ENCODE measurements at regions not wholly inside any gene's neighbourhood (a gene's known extent, or its start where the extent isn't known, plus 50 kb on each side); places are given as distances from the start of the nearest gene placed in this dataset.

GRCh38 chr2:149815941-149816340 lies 228.4 kb upstream of the MMADHC start:
- no peak for TF ChIP-seq CTCF (IDR thresholded peaks at IDR 0.05; ENCODE audit: extremely low read depth, insufficient read depth, missing control alignments)
- in situ Hi-C loops (cut with MboI; ENCODE audit: low pct_unique_long_range_greater_than_20kb, low sequenced_read_pairs, unreplicated experiment) = no loop called here
- DNase-seq (ENCODE audit: low spot score) = no peak

- DNase-seq (ENCODE audit: low spot score) = no peak
- TF ChIP-seq CTCF (IDR thresholded peaks at IDR 0.05; ENCODE audit: extremely low read depth, insufficient read depth, missing control alignments) = no peak
- in situ Hi-C loops (cut with MboI; ENCODE audit: low pct_unique_long_range_greater_than_20kb, low sequenced_read_pairs, unreplicated experiment) = no loop called here
These were observed 227.3 kb upstream of the MMADHC start for GRCh38 chr2:149814901-149815300.

GRCh38 chr2:149814049-149814448 lies 226.5 kb upstream of the MMADHC start:
- no peak for DNase-seq (ENCODE audit: low spot score)
- in situ Hi-C loops (cut with MboI; ENCODE audit: low pct_unique_long_range_greater_than_20kb, low sequenced_read_pairs, unreplicated experiment) = no loop called here
- TF ChIP-seq CTCF (IDR thresholded peaks at IDR 0.05; ENCODE audit: extremely low read depth, insufficient read depth, missing control alignments) = no peak

GRCh38 chr2:149808556-149808955 lies 221.0 kb upstream of the MMADHC start:
- DNase-seq (ENCODE audit: low spot score) = no peak
- TF ChIP-seq CTCF (IDR thresholded peaks at IDR 0.05; ENCODE audit: extremely low read depth, insufficient read depth, missing control alignments) = no peak
- in situ Hi-C loops (cut with MboI; ENCODE audit: low pct_unique_long_range_greater_than_20kb, low sequenced_read_pairs, unreplicated experiment) = no loop called here

GRCh38 chr2:149806651-149807050 lies 219.1 kb upstream of the MMADHC start:
- no peak for DNase-seq (ENCODE audit: low spot score)
- TF ChIP-seq CTCF (IDR thresholded peaks at IDR 0.05; ENCODE audit: extremely low read depth, insufficient read depth, missing control alignments) = no peak
- in situ Hi-C loops (cut with MboI; ENCODE audit: low pct_unique_long_range_greater_than_20kb, low sequenced_read_pairs, unreplicated experiment) = no loop called here

GRCh38 chr2:149800624-149801542 lies 213.3 kb upstream of the MMADHC start:
- DNase-seq (ENCODE audit: low spot score) = no peak
- in situ Hi-C loops (cut with MboI; ENCODE audit: low pct_unique_long_range_greater_than_20kb, low sequenced_read_pairs, unreplicated experiment) = no loop called here
- TF ChIP-seq CTCF (IDR thresholded peaks at IDR 0.05; ENCODE audit: extremely low read depth, insufficient read depth, missing control alignments) = no peak

Measured in GM13977 (cell line).